Astrocyte (in vitro differentiated cells and primary cell): ENCODE measurements at regions not wholly inside any gene's neighbourhood (a gene's known extent, or its start where the extent isn't known, plus 50 kb on each side); places are given as distances from the start of the nearest gene placed in this dataset.

Experiments
- DNase-seq: peaks from one replicate; pipeline ENCODE4 v3.0.0-alpha.2; 2010; ENCODE audit warnings: low read depth
- FAIRE-seq: peaks from 2 replicates; lab custom pipeline; 2011; peaks lifted over from hg19 to GRCh38; lab: Jason Lieb, UNC
- H2AFZ ChIP-seq: 2 replicates; pipeline ENCODE4 v1.6.0; 2012; ENCODE audit warnings: low read depth, low read length, inconsistent platforms
- H3K27ac ChIP-seq: 2 replicates; pipeline ENCODE4 v1.5.1; 2011; ENCODE audit warnings: low read depth, low read length, inconsistent platforms
- H3K27me3 ChIP-seq: 2 replicates; pipeline ENCODE4 v1.6.0; 2011; ENCODE audit warnings: low read length, inconsistent platforms; ENCODE audit not compliant: insufficient read depth
- H3K36me3 ChIP-seq: 2 replicates; pipeline ENCODE4 v1.5.1; 2011; ENCODE audit warnings: low read length, inconsistent platforms; ENCODE audit not compliant: insufficient read depth
- H3K4me1 ChIP-seq: 2 replicates; pipeline ENCODE4 v1.5.1; 2011; ENCODE audit warnings: low read length, inconsistent platforms; ENCODE audit not compliant: insufficient read depth
- H3K4me2 ChIP-seq: 2 replicates; pipeline ENCODE4 v1.6.0; 2012; ENCODE audit warnings: low read length, inconsistent platforms
- H3K4me3 ChIP-seq: 2 replicates; pipeline ENCODE4 v1.5.1; 2011; ENCODE audit warnings: low read depth, mild to moderate bottlenecking, low read length, inconsistent platforms; ENCODE audit not compliant: insufficient read depth
- H3K79me2 ChIP-seq: 2 replicates; pipeline ENCODE4 v1.6.0; 2012; ENCODE audit warnings: mild to moderate bottlenecking, low read length, inconsistent platforms; ENCODE audit not compliant: insufficient read depth
- H3K9ac ChIP-seq: 2 replicates; pipeline ENCODE4 v1.6.0; 2012; ENCODE audit warnings: mild to moderate bottlenecking, low read length, inconsistent platforms
- H3K9me3 ChIP-seq: 2 replicates; pipeline ENCODE4 v1.5.1; 2012; ENCODE audit warnings: low read depth, mild to moderate bottlenecking, low read length, inconsistent platforms; ENCODE audit not compliant: insufficient read depth
- H4K20me1 ChIP-seq: 2 replicates; pipeline ENCODE4 v1.6.0; 2012; ENCODE audit warnings: low read length, inconsistent platforms; ENCODE audit not compliant: insufficient read depth
- H3K27ac Mint-ChIP-seq: one replicate; pipeline ENCODE4 v1.8.0; 2021; ENCODE audit warnings: mild to moderate bottlenecking, mixed read lengths; ENCODE audit not compliant: unreplicated experiment
- H3K27me3 Mint-ChIP-seq: one replicate; pipeline ENCODE4 v1.8.0; 2021; ENCODE audit warnings: low read depth, mixed read lengths; ENCODE audit not compliant: unreplicated experiment
- H3K36me3 Mint-ChIP-seq: one replicate; pipeline ENCODE4 v1.8.0; 2021; ENCODE audit warnings: low read depth, mixed read lengths; ENCODE audit not compliant: unreplicated experiment
- H3K4me1 Mint-ChIP-seq: one replicate; pipeline ENCODE4 v1.8.0; 2021; ENCODE audit warnings: low read depth, mixed read lengths; ENCODE audit not compliant: unreplicated experiment
- H3K4me3 Mint-ChIP-seq: one replicate; pipeline ENCODE4 v1.8.0; 2021; ENCODE audit warnings: mild to moderate bottlenecking, moderate library complexity, mixed read lengths; ENCODE audit not compliant: unreplicated experiment
- H3K9me3 Mint-ChIP-seq: one replicate; pipeline ENCODE4 v1.8.0; 2021; ENCODE audit warnings: mild to moderate bottlenecking, mixed read lengths; ENCODE audit not compliant: unreplicated experiment
- EZH2 ChIP-seq: IDR thresholded peaks from 2 replicates; pipeline ENCODE4 v1.6.1; 2012; ENCODE audit warnings: mild to moderate bottlenecking, low read length, inconsistent platforms; ENCODE audit not compliant: insufficient read depth
- TF ChIP-seq, protein P1 (sequence below): IDR thresholded peaks from 2 replicates; pipeline ENCODE4 v1.5.1; 2011; ENCODE audit warnings: low read depth, mild to moderate bottlenecking, inconsistent platforms, low read length, moderate library complexity; ENCODE audit not compliant: insufficient read depth

DNA sequence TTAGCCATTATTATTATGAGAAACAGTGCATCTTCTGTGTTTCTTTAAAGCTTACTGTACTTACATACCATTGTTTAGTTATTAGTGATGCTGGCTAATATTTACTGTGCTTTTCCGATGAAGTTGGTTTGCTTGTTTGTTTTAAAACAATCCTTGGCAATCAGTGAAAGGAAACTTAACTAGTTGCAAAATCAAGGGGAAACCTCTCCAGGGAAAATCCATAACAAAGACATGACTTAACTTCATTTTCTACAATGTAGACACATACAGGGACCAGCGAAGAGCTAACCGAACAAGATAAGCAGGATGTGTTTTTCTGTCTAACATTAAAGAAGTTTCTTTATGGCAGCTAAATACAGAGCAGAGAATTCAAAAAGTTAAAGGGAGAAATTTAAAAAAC, 102.5 kb upstream of the PARP11 start:
- Histone ChIP-seq H3K4me2 (no peak overlapping the region), H3K79me2 (no peaks in the 10 kb centered on the region), H3K9ac (no peak overlapping the region), H3K4me3 (no peak overlapping the region), H3K27me3 (no peaks in the 10 kb centered on the region), H3K27ac (no peak overlapping the region), H3K4me1 (no peaks in the 10 kb centered on the region), H2AFZ (no peak overlapping the region), H4K20me1 (no peaks in the 10 kb centered on the region), H3K36me3 (no peaks in the 10 kb centered on the region), H3K9me3 (no peaks in the 10 kb centered on the region)
- peaks cover 8% of the 10 kb centered on the region for H3K27me3 Mint-ChIP-seq
- no peak for DNase-seq
- no peak for TF ChIP-seq EZH2
- TF ChIP-seq, protein P1, sequence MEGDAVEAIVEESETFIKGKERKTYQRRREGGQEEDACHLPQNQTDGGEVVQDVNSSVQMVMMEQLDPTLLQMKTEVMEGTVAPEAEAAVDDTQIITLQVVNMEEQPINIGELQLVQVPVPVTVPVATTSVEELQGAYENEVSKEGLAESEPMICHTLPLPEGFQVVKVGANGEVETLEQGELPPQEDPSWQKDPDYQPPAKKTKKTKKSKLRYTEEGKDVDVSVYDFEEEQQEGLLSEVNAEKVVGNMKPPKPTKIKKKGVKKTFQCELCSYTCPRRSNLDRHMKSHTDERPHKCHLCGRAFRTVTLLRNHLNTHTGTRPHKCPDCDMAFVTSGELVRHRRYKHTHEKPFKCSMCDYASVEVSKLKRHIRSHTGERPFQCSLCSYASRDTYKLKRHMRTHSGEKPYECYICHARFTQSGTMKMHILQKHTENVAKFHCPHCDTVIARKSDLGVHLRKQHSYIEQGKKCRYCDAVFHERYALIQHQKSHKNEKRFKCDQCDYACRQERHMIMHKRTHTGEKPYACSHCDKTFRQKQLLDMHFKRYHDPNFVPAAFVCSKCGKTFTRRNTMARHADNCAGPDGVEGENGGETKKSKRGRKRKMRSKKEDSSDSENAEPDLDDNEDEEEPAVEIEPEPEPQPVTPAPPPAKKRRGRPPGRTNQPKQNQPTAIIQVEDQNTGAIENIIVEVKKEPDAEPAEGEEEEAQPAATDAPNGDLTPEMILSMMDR: no peak
- H3K4me3 Mint-ChIP-seq: no peak overlapping the region
- H3K9me3 Mint-ChIP-seq: peaks cover 5% of the 10 kb centered on the region
- no peaks in the 10 kb centered on the region for H3K36me3 Mint-ChIP-seq
- no peak overlapping the region for H3K27ac Mint-ChIP-seq
- FAIRE-seq: no peak
- peaks cover 8% of the 10 kb centered on the region for H3K4me1 Mint-ChIP-seq

DNA sequence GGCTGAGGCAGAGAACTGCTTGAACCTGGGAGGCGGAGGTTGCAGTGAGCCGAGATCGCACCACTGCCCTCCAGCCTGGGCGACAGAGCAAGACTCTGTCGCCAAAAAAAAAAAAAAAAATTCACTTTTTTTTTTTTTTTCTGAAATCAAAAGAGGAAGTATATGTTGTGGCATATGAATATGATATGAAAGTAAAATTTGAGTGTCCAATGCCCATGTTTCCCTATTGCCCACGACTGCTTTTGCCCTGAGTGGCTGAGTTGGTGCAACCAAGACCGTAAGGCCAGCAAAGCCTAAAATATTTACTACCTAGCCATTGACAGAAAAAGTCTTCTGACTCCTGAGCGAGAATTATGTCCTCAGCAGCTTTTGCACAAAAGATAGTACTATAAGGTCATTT, 101.7 kb upstream of the PARP11 start:
- Histone ChIP-seq H3K9ac (no peak overlapping the region), H3K4me2 (no peak overlapping the region), H4K20me1 (no peaks in the 10 kb centered on the region), H3K9me3 (no peaks in the 10 kb centered on the region), H3K27me3 (no peaks in the 10 kb centered on the region), H2AFZ (no peak overlapping the region), H3K79me2 (no peaks in the 10 kb centered on the region), H3K36me3 (no peaks in the 10 kb centered on the region), H3K4me1 (no peaks in the 10 kb centered on the region), H3K27ac (no peak overlapping the region), H3K4me3 (no peak overlapping the region)
- peak overlapping the region; percentile 41 for H3K27ac Mint-ChIP-seq
- TF ChIP-seq, protein P1: no peak
- no peak for TF ChIP-seq EZH2
- H3K27me3 Mint-ChIP-seq: peaks cover 8% of the 10 kb centered on the region
- no peak overlapping the region for H3K4me3 Mint-ChIP-seq
- H3K4me1 Mint-ChIP-seq: peaks cover 8% of the 10 kb centered on the region
- no peaks in the 10 kb centered on the region for H3K36me3 Mint-ChIP-seq
- DNase-seq (no peak), FAIRE-seq (no peak)
- peaks cover 5% of the 10 kb centered on the region for H3K9me3 Mint-ChIP-seq

DNA sequence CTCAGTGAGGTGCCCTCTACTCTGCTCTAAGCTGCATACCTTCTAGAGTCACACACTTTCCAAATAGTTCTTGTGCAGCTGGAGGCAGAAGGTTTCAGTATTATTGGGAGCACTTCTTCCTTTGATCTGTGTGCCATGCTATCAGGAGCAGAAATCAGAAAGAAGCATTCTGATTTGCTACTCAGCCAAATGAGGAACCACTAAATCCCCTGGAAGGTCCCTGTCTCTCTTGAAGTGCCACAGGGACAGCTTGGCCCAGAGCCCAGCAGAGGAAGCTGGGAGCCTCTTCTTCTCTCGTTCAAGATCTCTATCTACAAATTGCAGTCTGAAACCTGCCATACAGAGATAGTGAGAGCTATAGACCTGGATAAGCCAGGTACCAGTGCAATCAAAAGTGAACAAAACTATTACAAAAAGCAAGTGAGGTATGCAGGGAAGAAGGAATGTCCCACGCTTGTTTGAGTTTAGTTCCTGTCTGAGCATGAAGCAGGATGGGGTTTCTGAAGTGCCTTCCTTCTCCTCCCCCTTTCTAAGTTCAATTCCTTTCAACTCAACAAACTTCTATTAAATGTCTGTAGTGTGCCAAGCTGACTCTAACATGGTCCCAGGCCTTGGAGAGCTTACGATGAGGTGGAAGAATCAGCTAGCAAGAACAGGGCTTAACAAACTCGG, 100.9 kb upstream of the PARP11 start:
- FAIRE-seq: no peak
- no peaks in the 10 kb centered on the region for H3K9me3 ChIP-seq
- H3K4me1 Mint-ChIP-seq: peaks cover 8% of the 10 kb centered on the region
- H4K20me1 ChIP-seq: no peaks in the 10 kb centered on the region
- peaks cover 5% of the 10 kb centered on the region for H3K9me3 Mint-ChIP-seq
- no peak overlapping the region for H3K27ac ChIP-seq
- no peak overlapping the region for H3K4me3 ChIP-seq
- no peak overlapping the region for H3K4me3 Mint-ChIP-seq
- no peaks in the 10 kb centered on the region for H3K79me2 ChIP-seq
- no peaks in the 10 kb centered on the region for H3K36me3 Mint-ChIP-seq
- H3K36me3 ChIP-seq: no peaks in the 10 kb centered on the region
- H3K9ac ChIP-seq: no peak overlapping the region
- H3K4me1 ChIP-seq: no peaks in the 10 kb centered on the region
- no peak overlapping the region for H3K27ac Mint-ChIP-seq
- H2AFZ ChIP-seq: no peak overlapping the region
- DNase-seq: no peak
- no peak overlapping the region for H3K4me2 ChIP-seq
- H3K27me3 ChIP-seq: no peaks in the 10 kb centered on the region
- peaks cover 8% of the 10 kb centered on the region for H3K27me3 Mint-ChIP-seq
- TF ChIP-seq EZH2: no peak
